B cell (primary cell): ENCODE measurements at regions not wholly inside any gene's neighbourhood (a gene's known extent, or its start where the extent isn't known, plus 50 kb on each side); places are given as distances from the start of the nearest gene placed in this dataset.

ENCODE experiments used
- ATAC-seq: fragments of 200-7000 bp; cut with Tn5 transposase; one replicate; pipeline ENCODE4 v1.10.0; 2021; ENCODE audit warnings: low read depth, mild to moderate bottlenecking, moderate number of reproducible peaks, moderate library complexity
- CTCF ChIA-PET: fragments of 350-600 bp; sonication (Branson Sonifier 250); formaldehyde crosslinking; loops from one replicate; lab custom pipeline; 2021; ENCODE audit warnings: antibody characterized with exemption, inconsistent platforms; lab: Charles Lee
- POLR2A ChIA-PET: fragments of 350-600 bp; sonication (Branson Sonifier 250); formaldehyde crosslinking; loops from one replicate; lab custom pipeline; 2021; ENCODE audit warnings: antibody characterized with exemption; lab: Charles Lee
- DNase-seq: peaks from one replicate; pipeline ENCODE4 v3.0.0; 2013
- H2AFZ ChIP-seq: 2 replicates; pipeline ENCODE4 v1.6.1; 2012; ENCODE audit warnings: mild to moderate bottlenecking, low read depth, low read length; ENCODE audit not compliant: insufficient read depth, poor library complexity, severe bottlenecking
- H3K27ac ChIP-seq, 2 donors: 1 replicate in 1 of 2; 2 replicates in 1 of 2; pipeline ENCODE4 v1.5.1; 2012 to 2013; ENCODE audit warnings: low read length in 2 of 2, mild to moderate bottlenecking in 2 of 2, moderate library complexity in 1 of 2
- H3K27me3 ChIP-seq, 4 experiments: fragments of 200-600 bp in 1 of 4; sonication (generic) in 1 of 4; replicated peaks in 1 of 4; 1 replicate in 2 of 4; 2 replicates in 2 of 4; pipeline versions ENCODE4 v1.6.1 to v1.7.0; 2013 to 2016; ENCODE audit warnings: low read length in 3 of 4, mild to moderate bottlenecking in 2 of 4, mixed read lengths in 1 of 4, moderate library complexity in 1 of 4; ENCODE audit not compliant: insufficient read depth in 4 of 4, control insufficient read depth in 3 of 4; ENCODE audit errors: control extremely low read depth in 1 of 4
- H3K36me3 ChIP-seq, 2 experiments: replicated peaks in 1 of 2; 1 replicate in 1 of 2; 2 replicates in 1 of 2; pipeline versions ENCODE4 v1.6.1 to v1.7.1; 2013; ENCODE audit warnings: low read length in 1 of 2; ENCODE audit not compliant: insufficient read depth in 2 of 2, control insufficient read depth in 1 of 2; ENCODE audit errors: control extremely low read depth in 1 of 2, extremely low read depth in 1 of 2
- H3K4me1 ChIP-seq, 2 donors: fragments of 200-600 bp in 1 of 2; sonication (generic) in 1 of 2; 1 replicate in 1 of 2; 2 replicates in 1 of 2; pipeline versions ENCODE4 v1.5.1 to v1.6.1; 2013 to 2017; ENCODE audit warnings: low read length in 2 of 2; ENCODE audit not compliant: control insufficient read depth in 2 of 2, insufficient read depth in 2 of 2
- H3K4me2 ChIP-seq: replicated peaks from 2 replicates; pipeline ENCODE3; 2012; ENCODE audit warnings: mild to moderate bottlenecking, low read depth, low read length; ENCODE audit not compliant: poor library complexity, severe bottlenecking
- H3K4me3 ChIP-seq, 5 experiments: fragments of 200-600 bp in 1 of 5; sonication (generic) in 1 of 5; 1 replicate in 3 of 5; 2 replicates in 2 of 5; pipeline versions ENCODE4 v1.5.1 to v1.7.0; 2011 to 2016; ENCODE audit warnings: low read length in 4 of 5, mild to moderate bottlenecking in 4 of 5, low read depth in 2 of 5, control low read depth in 1 of 5, moderate library complexity in 1 of 5; ENCODE audit not compliant: insufficient read depth in 1 of 5; ENCODE audit errors: control extremely low read depth in 1 of 5, extremely low read depth in 1 of 5
- H3K79me2 ChIP-seq: fragments of 200-600 bp; sonication (generic); one replicate; pipeline ENCODE4 v1.6.0; 2016; ENCODE audit warnings: low read length; ENCODE audit not compliant: control insufficient read depth, insufficient read depth
- H3K9ac ChIP-seq: fragments of 200-600 bp; sonication (generic); 2 replicates; pipeline ENCODE4 v1.6.1; 2017; ENCODE audit warnings: mild to moderate bottlenecking, low read length, moderate library complexity
- H3K9me3 ChIP-seq, 3 donors: one replicate each; pipeline versions ENCODE4 v1.6.1 to v1.7.1; 2013; ENCODE audit warnings: low read length in 2 of 3; ENCODE audit not compliant: control insufficient read depth in 2 of 3, insufficient read depth in 1 of 3; ENCODE audit errors: control extremely low read depth in 1 of 3
- H4K20me1 ChIP-seq: 2 replicates; pipeline ENCODE4 v1.6.0; 2012; ENCODE audit warnings: mild to moderate bottlenecking, low read length; ENCODE audit not compliant: insufficient read depth, control insufficient read depth, poor library complexity, severe bottlenecking
- H3K27ac Mint-ChIP-seq: one replicate; pipeline ENCODE4 v1.8.0; 2021; ENCODE audit warnings: mixed read lengths
- H3K27me3 Mint-ChIP-seq: one replicate; pipeline ENCODE4 v1.8.0; 2021; ENCODE audit warnings: mixed read lengths
- H3K4me1 Mint-ChIP-seq: one replicate; pipeline ENCODE4 v1.8.0; 2021; ENCODE audit warnings: mixed read lengths
- H3K4me3 Mint-ChIP-seq: one replicate; pipeline ENCODE4 v1.8.0; 2021; ENCODE audit warnings: mixed read lengths
- H3K9me3 Mint-ChIP-seq: one replicate; pipeline ENCODE4 v1.8.0; 2022; ENCODE audit warnings: mixed read lengths; ENCODE audit not compliant: insufficient read depth
- CTCF ChIP-seq: fragments of 200-600 bp; IDR thresholded peaks from one replicate; pipeline ENCODE4 v1.8.0; 2022; ENCODE audit warnings: antibody characterized with exemption, mild to moderate bottlenecking
- EZH2 ChIP-seq: IDR thresholded peaks from 2 replicates; pipeline ENCODE4 v1.6.1; 2012; ENCODE audit warnings: borderline replicate concordance, low read depth, mild to moderate bottlenecking, moderate library complexity, low read length; ENCODE audit not compliant: insufficient read depth, poor library complexity, severe bottlenecking
- WGBS: methylation state at CpG from one replicate; pipeline ENCODE4 v1.1.5; 2013; ENCODE audit warnings: missing lambda C conversion rate; ENCODE audit not compliant: insufficient coverage; 5-methylcytosine and 5-hydroxymethylcytosine counted together
- intact Hi-C: fragments of 100-400 bp; cut with micrococcal nuclease; formaldehyde crosslinking; loops from one replicate; pipeline ENCODE4 v1.10.0; 2022

- peaks cover 3% of the 10 kb centered on the region for H3K27me3 Mint-ChIP-seq
- ChIA-PET POLR2A (no interaction called here), CTCF (no interaction called here)
- no peaks in the 10 kb centered on the region for H3K4me1 ChIP-seq
- peaks cover 4% of the 10 kb centered on the region for H3K9me3 Mint-ChIP-seq
- WGBS = 66% methylated on average over 5 of the region's 6 CpGs
- DNase-seq (no peak), ATAC-seq (no peak)
- H3K4me2 ChIP-seq = no peak overlapping the region
- TF ChIP-seq EZH2 = no peak
- no peak for TF ChIP-seq CTCF
- no peak overlapping the region for H3K9ac ChIP-seq
- H3K27ac ChIP-seq = no peak overlapping the region
- no peak overlapping the region for H3K4me3 Mint-ChIP-seq
- no peaks in the 10 kb centered on the region for H3K36me3 ChIP-seq
- no peak overlapping the region for H3K4me3 ChIP-seq
- H3K27ac Mint-ChIP-seq = no peak overlapping the region
- intact Hi-C loops = no loop called here
- no peaks in the 10 kb centered on the region for H4K20me1 ChIP-seq
- H3K9me3 ChIP-seq = no peaks in the 10 kb centered on the region
- H3K79me2 ChIP-seq = no peaks in the 10 kb centered on the region
- H3K4me1 Mint-ChIP-seq = no peaks in the 10 kb centered on the region
- no peak overlapping the region for H2AFZ ChIP-seq
- H3K27me3 ChIP-seq = no peaks in the 10 kb centered on the region
Measured at GRCh38 chr2:84177733-84178132, 281.3 kb downstream of the SUCLG1 start.

- no peaks in the 10 kb centered on the region for H3K9me3 ChIP-seq
- no peak overlapping the region for H3K4me3 ChIP-seq
- CTCF ChIA-PET = no interaction called here
- no peaks in the 10 kb centered on the region for H3K79me2 ChIP-seq
- WGBS = 94% methylated on average over 2 of the region's 3 CpGs
- H3K4me2 ChIP-seq = no peak overlapping the region
- no peak overlapping the region for H2AFZ ChIP-seq
- DNase-seq = no peak
- no peak overlapping the region for H3K9ac ChIP-seq
- H3K27me3 Mint-ChIP-seq = peaks cover 6% of the 10 kb centered on the region
- H3K4me1 Mint-ChIP-seq = no peaks in the 10 kb centered on the region
- no peak overlapping the region for H3K27ac ChIP-seq
- peaks cover 4% of the 10 kb centered on the region for H3K9me3 Mint-ChIP-seq
- no peak overlapping the region for H3K27ac Mint-ChIP-seq
- intact Hi-C loops = no loop called here
- no peaks in the 10 kb centered on the region for H3K36me3 ChIP-seq
- no peaks in the 10 kb centered on the region for H3K4me1 ChIP-seq
- no peak overlapping the region for H3K4me3 Mint-ChIP-seq
- H4K20me1 ChIP-seq = no peaks in the 10 kb centered on the region
- no peak for ATAC-seq
- no peaks in the 10 kb centered on the region for H3K27me3 ChIP-seq
- no peak for TF ChIP-seq EZH2
- no peak for TF ChIP-seq CTCF
- POLR2A ChIA-PET = no interaction called here
Measured at GRCh38 chr2:84175970-84176369, 283.1 kb downstream of the SUCLG1 start.
